ENCODE measurements at regions not wholly inside any gene's neighbourhood (a gene's known extent, or its start where the extent isn't known, plus 50 kb on each side); places are given as distances from the start of the nearest gene placed in this dataset.
"Not testable (repeated sequence)": the region's sequence is repeated elsewhere in the genome, so short reads cannot be mapped to it uniquely, and the experiment has no call there.

DNA sequence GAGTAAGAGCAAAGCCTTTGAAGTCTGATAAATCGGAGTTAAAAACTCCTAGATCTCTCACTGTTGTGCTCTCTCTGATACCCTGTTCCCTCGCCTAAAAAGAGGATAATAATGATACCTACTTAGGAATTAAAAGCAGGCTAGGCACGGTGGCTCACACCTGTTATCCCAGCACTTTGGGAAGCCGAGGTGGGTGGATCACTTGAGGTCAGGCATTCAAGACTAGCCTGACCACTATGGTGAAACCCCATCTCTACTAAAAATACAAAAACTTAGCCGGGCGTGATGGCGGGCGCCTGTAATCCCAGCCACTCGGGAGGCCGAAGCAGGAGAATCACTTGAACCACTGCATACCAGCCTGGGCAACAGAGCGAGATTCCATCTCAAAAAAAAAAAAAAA is 68.1 kb upstream of the CDON start:
- not testable (repeated sequence) for H3K27ac ChIP-seq, H3K4me3 ChIP-seq

DNA sequence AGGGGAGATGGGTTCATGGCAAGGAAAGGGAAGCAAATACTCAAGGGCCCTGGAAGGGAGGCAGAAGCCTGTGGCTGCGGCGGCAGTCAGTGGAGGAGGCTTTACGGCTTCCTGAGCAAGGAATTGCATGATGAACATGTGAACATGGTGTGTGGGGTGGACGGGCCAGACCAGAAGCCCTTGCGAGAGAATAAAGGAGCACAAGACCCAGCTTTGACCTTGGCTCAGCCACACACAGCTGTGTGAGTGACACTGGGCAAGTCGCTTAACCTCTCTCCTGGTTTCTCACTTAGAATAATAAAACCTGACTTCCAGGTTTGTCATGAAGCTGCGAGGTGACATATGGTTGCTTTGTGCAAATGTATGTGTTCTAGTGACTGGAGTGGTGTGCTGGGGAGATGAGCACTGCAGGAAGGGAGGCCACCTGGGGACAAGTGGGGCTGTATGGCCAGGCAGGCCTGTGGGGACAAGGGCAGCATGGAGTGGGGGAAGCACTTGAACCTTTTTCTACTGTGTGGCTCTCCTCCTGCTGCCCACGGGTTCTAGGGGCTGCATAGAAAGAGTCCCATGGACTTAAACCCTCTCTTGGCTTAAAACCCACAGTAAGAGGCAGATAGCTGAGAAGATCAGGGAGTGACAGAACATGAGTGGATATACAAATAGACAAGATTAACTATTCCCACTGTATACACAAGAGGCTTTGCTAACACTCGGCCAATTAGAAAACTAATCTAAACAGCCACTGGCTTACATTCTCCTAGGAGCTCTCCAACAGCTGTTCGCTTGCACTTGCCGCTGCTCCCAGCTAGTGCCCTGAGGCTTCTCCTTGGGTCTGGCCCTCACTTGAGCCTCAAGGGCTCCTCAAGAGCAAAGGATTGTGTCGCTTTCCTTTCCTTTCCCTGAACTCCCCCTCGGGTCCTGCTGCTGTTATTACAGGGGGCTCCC is 67.3 kb upstream of the CDON start:
- Histone ChIP-seq H3K4me3 (no peak overlapping the region), H3K27ac (no peak overlapping the region)

DNA sequence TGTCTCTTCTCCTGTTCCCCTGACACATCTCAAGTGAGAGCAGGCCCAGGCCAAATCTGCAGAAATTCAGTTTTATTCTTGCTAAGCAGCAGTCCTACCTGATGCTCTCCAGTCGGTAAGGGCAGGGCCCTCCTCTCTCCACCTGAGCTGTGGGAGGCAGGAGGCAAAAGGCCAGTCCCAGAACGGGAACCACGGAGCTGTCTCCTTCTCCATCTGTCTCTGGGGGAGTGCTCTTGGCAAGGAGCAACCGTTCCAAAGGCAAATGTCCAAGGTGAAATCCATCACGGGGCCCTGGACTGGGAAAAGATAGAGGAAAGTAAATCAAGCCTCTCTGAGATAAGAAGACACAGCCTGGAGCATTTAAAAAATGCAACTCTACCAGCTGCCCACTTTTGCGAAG is 65.2 kb upstream of the CDON start:
- Histone ChIP-seq H3K4me3 (no peak overlapping the region), H3K27ac (peak overlapping the region in 1 of 21 experiments; percentile 31)

DNA sequence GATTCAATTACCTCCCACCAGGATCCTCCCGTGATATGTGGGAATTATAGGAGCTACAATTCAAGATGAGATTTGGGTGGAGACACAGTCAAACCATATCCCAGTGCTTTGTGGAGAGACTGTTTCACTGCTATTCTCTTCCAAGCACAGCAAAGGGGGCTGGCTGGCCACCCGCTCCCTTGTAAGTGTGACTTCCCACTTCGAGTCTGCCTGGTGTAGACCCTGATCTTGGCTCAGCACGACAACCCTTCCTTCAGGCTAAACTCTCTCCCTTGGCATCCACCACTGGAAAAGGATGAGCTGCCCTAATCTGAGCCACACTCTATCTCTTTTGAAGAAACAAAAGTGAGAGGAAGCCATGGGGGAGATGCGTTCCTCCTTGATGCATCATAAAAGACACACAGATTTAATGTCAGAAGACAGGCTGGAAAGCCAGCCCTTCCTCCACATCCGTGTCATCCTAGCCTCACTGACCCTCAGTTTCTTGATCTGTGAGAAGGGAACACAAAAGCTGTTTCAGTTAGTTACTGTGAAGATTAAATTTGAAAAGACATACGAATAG is 64.7 kb upstream of the CDON start:
- Histone ChIP-seq H3K27ac (peak overlapping the region in 1 of 21 experiments; percentile 31), H3K4me3 (no peak overlapping the region)

DNA sequence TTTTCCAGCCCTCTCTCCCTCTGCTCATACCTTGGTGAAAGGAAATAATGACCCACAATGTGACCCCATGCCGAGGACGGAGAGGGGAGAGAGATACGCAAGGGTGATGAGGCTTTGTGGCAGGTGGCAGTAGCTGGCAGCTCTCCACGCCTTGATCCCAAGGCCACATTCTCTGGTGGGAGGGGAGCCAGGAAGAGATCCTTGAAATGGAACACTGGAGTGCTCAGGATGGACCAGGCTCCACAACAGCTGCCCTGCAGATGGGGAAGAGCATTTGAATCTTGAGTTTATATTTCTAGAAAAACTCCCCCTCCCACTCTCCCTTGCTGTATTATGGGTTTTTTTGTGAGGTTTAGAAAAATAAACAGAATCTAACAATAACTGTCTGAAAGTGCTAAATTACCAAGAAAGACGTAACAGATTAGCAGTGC is 61.6 kb upstream of the CDON start:
- H3K4me3 ChIP-seq: no peak overlapping the region
- H3K27ac ChIP-seq: peak overlapping the region in 11 of 21 experiments; percentile 2 to 85 (median 74)

DNA sequence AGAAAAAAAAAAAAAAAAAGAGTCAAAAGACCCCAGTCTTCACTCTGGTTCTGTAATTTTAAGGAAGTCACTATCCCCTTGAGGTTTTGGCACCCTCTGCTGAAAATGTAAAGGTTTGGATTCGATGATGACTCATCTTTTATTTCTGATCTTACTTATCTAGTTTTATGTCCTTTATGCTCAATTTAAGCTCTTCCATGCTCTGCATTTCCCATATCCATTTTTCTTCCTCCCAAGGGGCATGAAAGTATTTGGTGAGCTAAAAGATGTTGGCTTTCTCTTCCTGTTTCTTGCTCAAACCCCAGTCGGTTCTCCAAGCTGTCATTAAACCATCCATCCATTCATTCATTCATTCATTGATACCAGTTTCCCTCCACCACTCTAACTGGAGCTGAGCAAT is 61.0 kb upstream of the CDON start:
- H3K27ac ChIP-seq: peak overlapping the region in 16 of 21 experiments; percentile 5 to 85 (median 70)
- H3K4me3 ChIP-seq: no peak overlapping the region

DNA sequence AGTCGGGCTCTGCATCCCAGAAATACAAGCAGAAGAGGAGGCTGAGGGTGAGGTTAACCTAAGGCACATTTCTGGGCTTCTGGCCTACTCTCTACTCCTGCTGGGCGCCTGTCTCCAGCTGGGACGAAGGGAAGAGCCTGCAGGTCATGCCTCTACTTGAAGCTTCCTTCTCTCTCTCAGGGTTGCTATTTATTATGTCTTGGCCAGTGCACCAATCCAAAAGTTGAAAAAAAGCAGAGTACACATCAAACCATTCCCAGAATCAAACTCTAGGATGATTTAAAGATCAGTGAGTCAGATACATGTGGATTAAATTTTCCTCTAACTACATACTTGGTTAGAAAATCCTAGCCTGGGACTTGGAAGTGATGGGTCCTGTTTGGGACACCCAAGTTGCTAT is 60.2 kb upstream of the CDON start:
- Histone ChIP-seq H3K27ac (peak overlapping the region in 18 of 21 experiments; percentile 32 to 85 (median 70)), H3K4me3 (no peak overlapping the region)

DNA sequence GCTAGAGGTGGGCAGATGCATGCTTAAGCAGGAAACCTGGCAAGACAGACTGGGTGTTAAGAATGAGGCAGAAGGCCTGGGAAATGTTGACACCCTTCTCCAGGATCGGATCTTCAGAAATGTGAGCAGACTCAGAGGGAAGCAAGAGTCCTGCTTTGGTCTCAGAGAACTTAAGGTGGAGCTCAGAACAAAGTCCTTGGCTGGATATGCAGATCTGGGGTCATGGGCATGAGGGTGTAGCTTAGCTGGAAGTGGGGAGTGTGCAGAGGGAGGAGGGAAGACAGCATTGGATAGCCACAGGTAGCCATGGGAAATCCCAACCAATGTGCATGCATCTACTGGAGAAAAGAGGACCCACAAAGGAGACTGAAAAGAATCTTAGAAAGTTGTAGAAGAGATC is 58.6 kb upstream of the CDON start:
- Histone ChIP-seq H3K4me3 (no peak overlapping the region), H3K27ac (peak overlapping the region in 3 of 21 experiments; percentile 29 to 47 (median 29))

DNA sequence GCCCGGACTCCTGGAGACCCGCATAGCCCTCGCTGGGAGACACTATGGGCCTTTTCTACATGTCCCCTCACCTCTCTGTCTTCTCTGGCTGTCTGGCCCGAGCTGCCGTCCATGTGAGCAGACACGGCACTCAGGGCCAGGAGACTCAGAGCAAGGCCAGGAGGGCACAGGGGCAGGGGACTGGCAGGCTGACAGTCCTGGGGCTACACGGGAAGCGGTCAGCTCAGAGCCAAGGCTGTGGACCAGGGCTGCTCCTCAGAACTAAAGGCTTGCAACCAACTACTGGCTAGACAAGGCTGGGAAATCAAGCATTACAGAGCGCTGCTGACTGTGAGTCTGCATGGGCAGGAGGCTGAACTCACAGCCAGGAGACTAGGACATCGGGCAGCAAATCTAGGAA is 56.1 kb upstream of the CDON start:
- H3K4me3 ChIP-seq: no peak overlapping the region

DNA sequence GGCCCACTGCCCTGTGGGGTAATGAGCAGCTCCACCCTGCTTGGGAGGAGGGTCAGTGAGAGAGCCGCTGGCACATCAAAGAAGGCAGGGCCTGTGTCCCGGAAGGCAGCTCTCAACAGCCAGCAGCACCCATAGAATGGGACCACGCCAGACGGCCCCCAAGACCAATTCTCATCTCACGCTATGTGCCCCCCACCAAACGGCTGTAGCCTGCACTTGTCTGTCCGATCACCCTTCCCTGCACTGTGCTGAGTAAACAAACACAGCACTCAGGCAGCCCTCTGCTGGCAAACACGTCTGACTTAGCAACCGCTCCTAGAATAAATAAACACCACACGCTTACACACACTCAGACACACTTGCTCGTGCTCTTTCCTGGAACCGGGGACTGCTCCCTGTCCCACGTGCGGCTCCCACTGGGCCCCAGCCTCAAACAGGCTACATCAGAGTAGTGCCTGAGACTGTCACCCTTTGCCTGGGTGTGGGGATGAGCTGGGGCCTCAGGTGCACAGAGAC is 53.2 kb upstream of the CDON start:
- Histone ChIP-seq H3K4me3 (no peak overlapping the region), H3K27ac (peak overlapping the region in 15 of 21 experiments; percentile 6 to 90 (median 77))

More for the DNA sequence above, 56.1 kb upstream of the CDON start:
- no peak overlapping the region for H3K27ac ChIP-seq

DNA sequence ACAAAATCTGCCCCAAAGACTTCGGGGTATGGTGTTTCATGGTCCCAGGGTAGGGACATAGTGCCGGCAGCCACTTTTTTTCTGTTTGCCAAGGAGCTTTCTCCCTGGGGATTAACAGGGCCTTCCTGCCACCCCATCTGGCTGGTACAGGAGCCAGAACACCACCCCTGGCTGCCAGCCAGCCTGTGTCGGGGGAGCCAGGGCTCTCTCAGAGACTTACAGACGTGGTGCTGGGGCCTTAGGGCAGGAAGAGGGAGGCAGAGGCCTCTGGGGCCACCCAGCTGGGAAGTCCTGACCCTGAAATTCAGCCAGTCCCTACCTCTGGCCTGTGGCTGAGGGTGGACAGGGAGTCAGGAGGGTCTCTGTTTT is 52.4 kb upstream of the CDON start:
- Histone ChIP-seq H3K4me3 (no peak overlapping the region), H3K27ac (peak overlapping the region in 16 of 21 experiments; percentile 8 to 90 (median 75))

DNA sequence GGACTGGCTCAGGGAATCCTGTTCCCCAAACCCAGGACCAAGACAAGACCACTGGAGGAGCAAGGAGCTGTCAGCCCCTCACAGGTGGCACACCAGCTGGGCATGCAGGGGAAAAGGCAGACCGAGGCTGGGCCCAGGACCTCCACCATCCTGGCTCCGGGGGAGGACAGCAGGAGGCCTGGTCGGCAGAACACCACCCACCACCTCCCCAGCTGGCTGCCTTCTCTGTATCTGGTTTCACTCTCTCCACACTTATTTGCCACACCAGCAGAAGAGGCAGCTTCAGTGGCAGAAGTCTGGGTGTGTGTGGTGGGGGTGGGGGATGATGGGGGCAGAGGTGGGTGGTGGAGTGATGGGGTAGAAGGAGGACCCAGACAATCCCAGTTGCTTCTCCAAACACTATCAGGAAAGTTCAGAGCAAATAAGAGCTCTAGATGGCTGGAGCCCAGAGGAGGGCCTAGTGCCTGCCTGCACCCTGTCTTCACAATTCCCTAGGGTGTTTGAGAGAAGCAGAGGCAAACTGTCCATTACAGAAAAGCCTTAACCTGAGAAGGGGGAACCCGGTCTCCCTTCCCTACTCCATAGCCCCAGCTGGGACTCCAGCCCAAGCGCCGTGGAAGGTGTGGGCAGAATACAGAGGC is 51.9 kb upstream of the CDON start:
- Histone ChIP-seq H3K27ac (peak overlapping the region in 19 of 21 experiments; percentile 8 to 90 (median 73)), H3K4me3 (no peak overlapping the region)

DNA sequence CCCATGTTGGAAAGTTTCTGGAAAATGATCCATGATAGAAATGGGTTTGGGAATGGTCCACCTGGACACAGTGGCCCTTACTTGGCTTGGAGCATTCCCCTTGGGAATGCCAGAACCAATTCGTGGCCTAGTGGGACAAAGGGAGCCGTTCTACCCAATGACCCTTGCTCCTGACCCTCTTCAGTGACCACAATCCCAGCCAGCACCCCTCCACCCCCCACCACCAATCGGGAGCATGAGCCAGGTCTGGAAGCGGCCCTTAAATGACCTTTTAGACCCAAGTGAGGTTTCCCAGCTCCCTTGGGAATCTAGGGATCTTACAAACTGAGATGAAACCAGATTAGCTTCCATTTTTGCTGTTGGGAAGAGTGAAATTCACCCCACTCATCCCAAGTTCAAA is 51.3 kb upstream of the CDON start:
- H3K4me3 ChIP-seq: no peak overlapping the region

DNA sequence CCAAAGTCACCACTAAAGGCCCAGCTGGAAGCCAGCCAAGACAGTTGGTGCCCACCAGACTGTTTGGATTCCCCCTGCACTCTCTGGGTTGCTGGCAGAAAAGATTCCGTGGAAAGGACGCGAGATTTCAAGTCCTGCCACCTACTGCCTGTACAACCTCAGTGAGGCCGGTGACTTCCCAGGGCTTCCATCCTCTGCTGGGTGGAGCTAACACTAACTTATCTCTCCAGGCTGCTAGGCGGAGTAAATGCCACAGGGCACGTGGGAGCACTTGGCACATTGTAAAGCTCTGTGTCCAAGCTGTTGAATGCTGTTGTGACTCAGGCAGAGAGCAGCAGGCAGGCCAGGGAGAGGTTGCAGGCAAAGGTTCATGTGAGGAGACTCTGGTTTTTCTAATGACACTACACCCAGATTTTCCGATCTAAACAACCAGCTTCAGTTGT is 50.9 kb upstream of the CDON start:
- H3K27ac ChIP-seq: peak overlapping the region in 19 of 21 experiments; percentile 2 to 90 (median 78)

More for the DNA sequence above, 51.3 kb upstream of the CDON start:
- peak overlapping the region in 20 of 21 experiments; percentile 2 to 90 (median 72) for H3K27ac ChIP-seq

DNA sequence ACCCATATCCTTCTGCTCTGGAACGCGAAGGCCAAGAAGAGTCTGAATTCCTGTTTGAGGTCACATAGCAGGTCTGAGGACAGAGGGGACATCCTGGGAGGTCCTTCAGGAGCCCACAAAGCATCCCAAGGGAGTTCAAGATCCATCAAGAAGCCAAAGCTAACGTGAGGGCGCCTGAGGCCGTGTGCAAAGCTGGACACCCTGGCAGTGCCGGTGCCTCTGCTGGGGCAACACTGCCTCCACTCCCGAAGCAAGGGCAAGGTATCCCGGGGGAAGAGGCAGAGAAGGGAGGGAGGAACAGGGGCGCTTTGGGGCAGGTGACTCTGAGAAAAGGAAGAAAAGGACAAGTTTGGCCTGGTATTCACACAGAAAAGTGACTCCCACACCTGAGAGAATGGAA is 50.3 kb upstream of the CDON start:
- Histone ChIP-seq H3K4me3 (no peak overlapping the region), H3K27ac (peak overlapping the region in 19 of 21 experiments; percentile 26 to 90 (median 74))

More for the DNA sequence above, 50.9 kb upstream of the CDON start:
- no peak overlapping the region for H3K4me3 ChIP-seq

DNA sequence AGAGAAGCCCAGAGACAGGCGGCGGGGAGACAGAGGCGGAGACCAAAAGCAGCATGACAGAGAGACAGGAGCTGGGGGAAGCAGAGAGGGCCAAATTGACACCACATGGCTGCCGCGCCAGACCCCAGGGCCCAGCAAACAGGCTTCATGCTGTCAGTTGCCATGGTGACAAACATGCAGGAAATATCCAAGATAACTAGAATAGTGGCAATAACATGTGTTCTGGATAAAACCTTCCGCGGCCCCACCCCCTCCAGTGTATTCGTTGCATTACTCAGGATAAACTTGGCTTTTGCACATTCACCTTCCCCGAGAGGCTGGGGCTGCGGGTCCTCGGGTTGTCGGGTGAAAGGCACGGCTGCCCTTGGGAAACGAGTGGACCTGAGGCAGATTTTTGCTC is 49.9 kb upstream of the CDON start:
- H3K4me3 ChIP-seq: no peak overlapping the region

More for the DNA sequence above, 49.9 kb upstream of the CDON start:
- peak overlapping the region in 19 of 21 experiments; percentile 42 to 90 (median 75) for H3K27ac ChIP-seq
